Stimulated activated CD4-positive, alpha-beta T cell treated with anti-CD3 and anti-CD28 coated beads, TNF-alpha, amount 100 ng/mL, for 1 hour (primary cell): ENCODE measurements at regions not wholly inside any gene's neighbourhood (a gene's known extent, or its start where the extent isn't known, plus 50 kb on each side); places are given as distances from the start of the nearest gene placed in this dataset.
"Not testable (repeated sequence)": the region's sequence is repeated elsewhere in the genome, so short reads cannot be mapped to it uniquely, and the experiment has no call there.

ENCODE experiments used
- DNase-seq, 3 donors: peaks; one replicate each; pipeline ENCODE4 v3.0.0-alpha.2; 2020; ENCODE audit warnings: low read depth in 3 of 3, low spot score in 1 of 3

DNA sequence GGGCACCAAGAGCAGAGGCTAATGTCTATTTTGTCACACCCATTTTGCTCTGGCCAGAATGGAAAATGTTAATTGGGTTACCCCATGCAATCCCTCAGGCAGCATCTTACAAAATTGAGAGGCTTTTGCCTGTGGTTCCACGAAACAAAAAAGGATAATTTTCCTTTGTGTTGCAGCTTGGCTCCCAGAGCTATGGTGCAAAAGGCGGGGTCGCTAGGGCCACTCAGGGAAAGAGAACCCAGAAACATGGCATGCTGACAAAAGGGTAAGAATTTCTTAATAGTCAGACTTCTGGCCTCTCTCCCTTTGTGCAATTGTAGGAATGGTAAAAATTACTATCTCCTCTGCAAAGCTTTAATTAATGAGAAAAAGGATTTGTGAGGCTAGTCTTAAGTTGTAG, 119.6 kb upstream of the BANK1 start:
- DNase-seq = no peak

- no peak for DNase-seq
These were observed 120.2 kb upstream of the BANK1 start for GRCh38 chr4:101670370-101670769.

DNA sequence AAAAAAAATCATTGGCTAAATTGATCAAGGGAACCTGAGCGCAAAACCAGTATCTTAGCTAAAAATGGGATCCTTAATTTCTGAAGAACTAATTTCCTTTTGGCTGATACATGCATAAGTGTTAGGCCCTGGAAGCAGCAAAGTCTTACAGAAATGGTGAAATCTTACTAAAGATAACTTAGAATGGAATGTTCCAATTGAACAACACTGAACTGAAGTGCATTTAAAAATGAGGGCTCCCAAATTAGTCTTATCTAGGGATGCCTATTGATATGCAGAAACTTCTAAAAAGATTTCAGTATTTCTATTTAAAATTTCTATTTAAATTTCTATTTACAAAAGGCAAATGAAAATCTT, 120.7 kb upstream of the BANK1 start:
- no peak for DNase-seq

- DNase-seq = no peak
These were observed 121.2 kb upstream of the BANK1 start for GRCh38 chr4:101669138-101669831.

- no peak for DNase-seq
These were observed 123.2 kb upstream of the BANK1 start for GRCh38 chr4:101667348-101667747.

GRCh38 chr4:101660607-101661006, 129.9 kb upstream of the BANK1 start:
- DNase-seq = no peak

GRCh38 chr4:101655857-101656256, 134.7 kb upstream of the BANK1 start:
- DNase-seq = no peak

DNA sequence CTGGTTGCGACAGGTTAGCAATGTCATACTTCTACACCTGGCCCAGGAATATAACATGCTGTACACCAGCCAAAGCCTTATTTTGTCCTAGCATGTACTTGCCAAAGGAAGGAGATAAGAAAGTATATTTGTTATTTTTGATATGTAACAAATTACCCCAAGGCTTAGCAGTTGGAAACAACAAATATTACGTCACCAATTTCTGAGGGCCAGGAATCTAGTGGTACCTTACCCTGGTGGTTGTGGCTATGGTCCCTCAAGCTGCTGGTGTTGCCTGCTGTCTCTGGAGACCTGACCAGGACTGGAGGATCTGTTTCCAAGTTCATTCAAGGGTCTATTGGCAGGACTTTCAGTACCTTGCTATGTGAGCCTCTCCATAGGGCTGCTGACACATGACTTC, 135.5 kb upstream of the BANK1 start:
- DNase-seq = no peak

GRCh38 chr4:101651778-101652177, 138.8 kb upstream of the BANK1 start:
- no peak for DNase-seq

DNA sequence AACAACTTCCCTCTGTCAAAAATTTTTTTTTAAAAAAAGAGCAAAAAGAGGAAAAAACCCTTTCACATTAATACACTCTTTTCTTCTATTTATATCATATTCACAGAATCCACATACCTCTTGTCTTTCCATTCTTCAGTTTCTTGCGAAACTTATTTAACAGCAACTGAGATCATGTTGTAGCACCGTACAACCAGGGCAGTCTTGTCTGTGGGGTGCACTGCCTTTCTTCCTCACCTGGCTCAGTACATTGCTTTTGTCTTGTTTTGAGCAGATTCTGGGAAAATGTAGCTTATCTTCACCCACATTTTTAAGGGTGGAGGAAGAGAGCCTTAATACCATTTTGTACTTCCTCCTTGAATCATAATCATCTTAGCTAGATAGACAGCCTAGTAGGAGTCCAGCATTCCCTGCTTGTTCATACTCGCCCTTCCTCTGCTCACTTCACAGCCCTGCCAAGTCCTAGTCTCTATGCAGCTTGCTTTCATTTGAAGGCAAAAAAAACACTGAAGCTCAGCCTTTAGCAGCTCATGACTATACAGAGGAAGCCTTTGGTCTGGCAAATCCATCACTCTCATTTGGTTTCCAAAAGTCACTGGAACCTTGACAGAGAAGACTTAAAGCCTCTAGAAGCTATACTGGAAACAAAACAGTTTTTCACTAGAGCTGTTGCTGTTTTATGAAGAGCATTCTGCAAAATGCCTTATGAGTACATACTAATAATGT, 140.6 kb upstream of the BANK1 start:
- no peak for DNase-seq

- no peak for DNase-seq
These were observed 142.9 kb upstream of the BANK1 start for GRCh38 chr4:101647710-101648034.

- DNase-seq = no peak
These were observed 146.0 kb upstream of the BANK1 start for GRCh38 chr4:101644516-101644915.

DNA sequence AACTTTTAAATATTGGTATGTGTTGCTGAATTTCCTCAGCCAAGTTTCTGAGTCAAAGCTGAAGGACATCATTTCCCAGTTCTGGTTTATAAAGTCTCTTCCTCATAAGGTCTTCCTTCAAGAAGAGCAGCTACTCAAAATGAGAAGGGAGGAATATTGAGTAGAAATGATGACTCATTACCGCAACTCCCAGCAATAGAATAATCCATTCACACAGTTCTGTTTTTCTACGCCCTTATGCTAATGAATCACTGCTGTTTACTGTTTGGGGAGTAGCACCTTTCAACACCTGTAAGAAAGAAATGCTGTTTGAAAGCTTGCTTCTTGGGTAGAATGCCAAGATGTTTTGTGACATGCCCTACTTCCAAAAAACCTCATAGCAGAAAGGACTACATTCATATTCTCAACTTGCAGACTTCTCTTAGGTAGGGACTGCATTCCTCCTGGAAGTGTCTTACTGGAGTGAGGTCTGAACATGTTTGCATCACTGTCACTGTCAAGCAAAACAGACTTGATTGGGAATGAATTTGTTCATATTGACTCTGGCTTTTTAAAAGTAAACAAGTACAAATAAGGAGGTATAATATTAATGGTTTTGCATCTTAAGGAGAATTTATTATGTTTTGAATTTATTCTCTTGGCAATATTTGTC, 147.2 kb upstream of the BANK1 start:
- DNase-seq = no peak

DNA sequence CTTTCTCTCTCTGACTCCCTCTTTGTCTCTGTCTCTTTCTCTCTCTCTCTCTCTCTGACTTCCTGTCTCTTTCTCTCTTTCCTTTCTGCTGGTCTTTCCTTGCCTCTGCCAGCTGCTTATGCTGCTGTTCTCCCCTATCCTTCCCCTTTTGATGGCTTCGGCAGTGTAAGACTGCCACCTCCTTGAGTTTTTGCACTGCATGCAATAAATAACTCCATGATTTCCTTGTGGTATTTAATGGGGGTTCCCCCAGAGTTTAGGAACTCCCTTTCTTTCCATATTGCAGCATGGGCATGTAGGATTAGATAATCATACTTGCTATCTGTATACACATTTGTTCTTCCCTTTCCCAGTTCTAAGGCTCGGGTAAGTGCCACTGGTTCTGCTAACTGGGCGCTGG, 157.8 kb upstream of the BANK1 start:
- not testable (repeated sequence) for DNase-seq

DNA sequence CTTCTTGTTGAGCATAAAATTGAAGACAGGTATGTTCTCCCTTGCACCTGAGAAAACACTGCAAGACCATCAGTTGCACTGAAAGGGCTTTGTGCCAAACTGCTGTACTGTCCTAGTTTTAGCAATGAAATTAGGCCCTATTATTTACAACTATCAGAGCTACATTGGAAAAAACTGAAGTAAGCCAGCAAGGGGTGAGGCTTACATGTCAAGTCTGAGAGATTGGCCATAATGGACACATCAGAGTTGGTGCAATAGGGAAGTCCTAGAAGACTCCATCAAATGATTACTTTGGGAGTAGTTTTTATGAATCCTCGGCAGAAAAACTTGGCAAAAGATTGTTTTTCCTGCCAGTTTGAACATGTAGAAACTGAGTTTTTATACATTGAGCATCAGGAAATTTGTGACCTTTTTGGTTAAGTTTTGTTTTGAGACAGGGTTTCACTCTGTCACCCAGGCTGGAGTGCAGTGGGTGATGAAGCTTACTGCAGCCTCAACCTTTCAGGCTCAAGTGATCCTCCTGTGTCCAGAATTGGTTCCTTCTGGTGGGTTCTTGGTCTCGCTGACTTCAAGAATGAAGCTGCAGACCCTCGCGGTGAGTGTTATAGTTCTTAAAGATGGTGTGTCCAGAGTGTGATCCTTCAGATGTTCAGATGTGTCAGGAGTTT, 160.1 kb upstream of the BANK1 start:
- DNase-seq = no peak

GRCh38 chr4:101621120-101621519, 169.4 kb upstream of the BANK1 start:
- DNase-seq = no peak

GRCh38 chr4:101615652-101616051, 174.9 kb upstream of the BANK1 start:
- DNase-seq = no peak

DNA sequence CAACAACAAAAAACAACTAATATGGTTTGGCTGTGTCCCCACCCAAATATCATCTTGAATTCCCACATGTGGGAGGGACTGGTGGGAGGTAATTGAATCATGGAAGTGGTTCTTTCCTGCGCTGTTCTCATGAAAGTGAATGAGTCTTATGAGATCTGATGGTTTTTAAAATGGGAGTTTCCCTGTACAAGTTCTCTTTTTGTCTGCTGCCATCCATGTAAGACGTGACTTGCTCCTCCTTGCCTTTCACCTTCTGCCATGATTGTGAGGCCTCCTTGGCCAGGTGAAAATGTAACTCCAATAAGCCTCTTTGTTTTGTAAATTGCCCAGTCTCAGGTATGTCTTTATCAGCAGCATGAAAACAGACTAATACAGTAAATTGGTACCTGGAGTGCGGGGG, 183.5 kb upstream of the BANK1 start:
- DNase-seq = not testable (repeated sequence)

- no peak for DNase-seq
These were observed 185.6 kb upstream of the BANK1 start for GRCh38 chr4:101604976-101605375.

- no peak for DNase-seq
These were observed 190.2 kb upstream of the BANK1 start for GRCh38 chr4:101600287-101600686.

GRCh38 chr4:101599620-101600019, 190.9 kb upstream of the BANK1 start:
- DNase-seq = no peak
